HG03108 (cell line): ENCODE measurements at regions not wholly inside any gene's neighbourhood (a gene's known extent, or its start where the extent isn't known, plus 50 kb on each side); places are given as distances from the start of the nearest gene placed in this dataset.
A peak's percentile ranks its signal among the peaks of the same experiment; 100 is the strongest.
"Not testable (repeated sequence)": the region's sequence is repeated elsewhere in the genome, so short reads cannot be mapped to it uniquely, and the experiment has no call there.

ENCODE experiments used
- ATAC-seq: cut with Tn5 transposase; IDR thresholded peaks from one replicate; pipeline ENCODE4 v1.9.1; 2021; ENCODE audit warnings: moderate library complexity; ENCODE audit not compliant: unreplicated experiment

- ATAC-seq, result no peak
These were observed 336.3 kb downstream of the BMP4 start for GRCh38 chr14:53620317-53620716.

- no peak for ATAC-seq
These were observed 336.9 kb downstream of the BMP4 start for GRCh38 chr14:53619691-53620231.

GRCh38 chr14:53616536-53616935 lies 340.1 kb downstream of the BMP4 start:
- ATAC-seq, result not testable (repeated sequence)

GRCh38 chr14:53615252-53615651 lies 341.4 kb downstream of the BMP4 start:
- no peak for ATAC-seq

- peak; percentile 95 for ATAC-seq
These were observed 343.0 kb downstream of the BMP4 start for GRCh38 chr14:53613404-53614253.

GRCh38 chr14:53610947-53611346 lies 345.7 kb downstream of the BMP4 start:
- ATAC-seq, result no peak

- no peak for ATAC-seq
These were observed 347.6 kb downstream of the BMP4 start for GRCh38 chr14:53609009-53609408.

GRCh38 chr14:53608369-53608768 lies 348.3 kb downstream of the BMP4 start:
- no peak for ATAC-seq

GRCh38 chr14:53606203-53606602 lies 350.4 kb downstream of the BMP4 start:
- ATAC-seq, result no peak

- ATAC-seq, result no peak
These were observed 351.1 kb downstream of the BMP4 start for GRCh38 chr14:53605562-53605961.

- no peak for ATAC-seq
These were observed 352.6 kb downstream of the BMP4 start for GRCh38 chr14:53603994-53604393.

- no peak for ATAC-seq
These were observed 355.2 kb downstream of the BMP4 start for GRCh38 chr14:53601409-53601808.

- ATAC-seq, result no peak
These were observed 357.2 kb downstream of the BMP4 start for GRCh38 chr14:53599221-53599945.

GRCh38 chr14:53596853-53597525 lies 359.6 kb downstream of the BMP4 start:
- ATAC-seq, result no peak

- no peak for ATAC-seq
These were observed 364.8 kb downstream of the BMP4 start for GRCh38 chr14:53591816-53592215.

GRCh38 chr14:53581504-53581903 lies 375.1 kb downstream of the BMP4 start:
- ATAC-seq, result no peak

- ATAC-seq, result no peak
These were observed 384.8 kb downstream of the BMP4 start for GRCh38 chr14:53571641-53572328.

GRCh38 chr14:53570411-53571387 lies 385.9 kb downstream of the BMP4 start:
- peak; percentile 95 for ATAC-seq

- ATAC-seq, result no peak
These were observed 387.2 kb downstream of the BMP4 start for GRCh38 chr14:53569446-53569845.
